ENCODE measurements at regions not wholly inside any gene's neighbourhood (a gene's known extent, or its start where the extent isn't known, plus 50 kb on each side); places are given as distances from the start of the nearest gene placed in this dataset.

DNA sequence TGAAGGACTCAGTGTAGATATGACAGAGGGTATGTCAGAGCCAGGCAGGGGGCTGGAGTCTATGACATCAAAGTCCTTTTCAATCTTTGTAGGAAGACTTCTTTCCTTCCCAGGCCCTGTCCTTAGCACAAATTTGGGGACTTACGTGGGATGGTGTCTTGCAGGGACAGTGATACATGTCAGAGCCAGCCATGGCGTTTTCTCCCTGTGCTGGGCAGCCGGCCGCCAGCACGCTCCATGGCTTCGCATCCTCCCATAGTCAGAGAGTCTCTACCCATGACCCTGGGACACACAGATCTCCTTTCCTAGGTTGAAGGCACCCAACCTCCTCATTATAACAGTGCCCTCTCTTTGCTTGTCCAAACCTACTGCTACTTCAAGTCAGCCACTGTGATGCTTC is 156.9 kb upstream of the MYCN start:
- TF ChIP-seq POLR2A (IDR thresholded peaks at IDR 0.05; ENCODE audit: control extremely low read depth in 1 of 2, low read depth in 2 of 2, low read length in 2 of 2) (no peak), RNF2 (IDR thresholded peaks at IDR 0.05; ENCODE audit: borderline replicate concordance, low read depth, low read length, missing control alignments, poor library complexity, severe bottlenecking) (no peak), BACH1 (IDR thresholded peaks at IDR 0.05; ENCODE audit: low read length) (no peak), MAX (IDR thresholded peaks at IDR 0.05) (no peak), POLR2AphosphoS5 (IDR thresholded peaks at IDR 0.05; ENCODE audit: low read depth, low read length) (no peak), KDM5A (IDR thresholded peaks at IDR 0.05; ENCODE audit: low read length) (no peak), TBP (IDR thresholded peaks at IDR 0.05; ENCODE audit: low read depth, low read length) (no peak), EGR1 (IDR thresholded peaks at IDR 0.05; ENCODE audit: borderline replicate concordance, low read depth, low read length) (no peak), EP300 (IDR thresholded peaks at IDR 0.05; ENCODE audit: borderline replicate concordance in 1 of 2, low read depth in 2 of 2, low read length in 2 of 2) (no peak), SP2 (IDR thresholded peaks at IDR 0.05; ENCODE audit: low read length) (no peak)
- TF ChIP-seq, protein P1, sequence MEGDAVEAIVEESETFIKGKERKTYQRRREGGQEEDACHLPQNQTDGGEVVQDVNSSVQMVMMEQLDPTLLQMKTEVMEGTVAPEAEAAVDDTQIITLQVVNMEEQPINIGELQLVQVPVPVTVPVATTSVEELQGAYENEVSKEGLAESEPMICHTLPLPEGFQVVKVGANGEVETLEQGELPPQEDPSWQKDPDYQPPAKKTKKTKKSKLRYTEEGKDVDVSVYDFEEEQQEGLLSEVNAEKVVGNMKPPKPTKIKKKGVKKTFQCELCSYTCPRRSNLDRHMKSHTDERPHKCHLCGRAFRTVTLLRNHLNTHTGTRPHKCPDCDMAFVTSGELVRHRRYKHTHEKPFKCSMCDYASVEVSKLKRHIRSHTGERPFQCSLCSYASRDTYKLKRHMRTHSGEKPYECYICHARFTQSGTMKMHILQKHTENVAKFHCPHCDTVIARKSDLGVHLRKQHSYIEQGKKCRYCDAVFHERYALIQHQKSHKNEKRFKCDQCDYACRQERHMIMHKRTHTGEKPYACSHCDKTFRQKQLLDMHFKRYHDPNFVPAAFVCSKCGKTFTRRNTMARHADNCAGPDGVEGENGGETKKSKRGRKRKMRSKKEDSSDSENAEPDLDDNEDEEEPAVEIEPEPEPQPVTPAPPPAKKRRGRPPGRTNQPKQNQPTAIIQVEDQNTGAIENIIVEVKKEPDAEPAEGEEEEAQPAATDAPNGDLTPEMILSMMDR (IDR thresholded peaks at IDR 0.05; ENCODE audit: control extremely low read depth in 1 of 3, insufficient read depth in 1 of 3, low read depth in 1 of 3, low read length in 3 of 3), result no peak
